Erythroblast (primary cell): ENCODE measurements at regions not wholly inside any gene's neighbourhood (a gene's known extent, or its start where the extent isn't known, plus 50 kb on each side); places are given as distances from the start of the nearest gene placed in this dataset.
"Not testable (repeated sequence)": the region's sequence is repeated elsewhere in the genome, so short reads cannot be mapped to it uniquely, and the experiment has no call there.

Experiments used
- GATA1 ChIP-seq: IDR thresholded peaks from 2 replicates; pipeline ENCODE4 v1.6.1; 2011; ENCODE audit warnings: low read depth, mild to moderate bottlenecking, control low read depth, low read length, moderate library complexity
- POLR2A ChIP-seq: IDR thresholded peaks from 2 replicates; pipeline ENCODE4 v1.6.1; 2011; ENCODE audit warnings: mild to moderate bottlenecking, low read length

GRCh38 chr9:102469430-102469829 is 525.7 kb upstream of the CYLC2 start:
- TF ChIP-seq POLR2A, GATA1: not testable (repeated sequence)
